ENCODE measurements at regions not wholly inside any gene's neighbourhood (a gene's known extent, or its start where the extent isn't known, plus 50 kb on each side); places are given as distances from the start of the nearest gene placed in this dataset.

- Histone ChIP-seq H4K8ac (ENCODE audit: extremely low read depth, insufficient read depth, low read length) (no peak overlapping the region), H4K5ac (ENCODE audit: insufficient read length, low read depth, low read length) (no peak overlapping the region), H2AK5ac (ENCODE audit: low read depth, low read length) (no peak overlapping the region), H3K27me3 (replicated peaks in 1 of 4; ENCODE audit: control insufficient read depth in 3 of 4, extremely low read depth in 1 of 4, insufficient read depth in 3 of 4, low read length in 3 of 4) (no peaks in the 10 kb centered on the region), H2BK5ac (ENCODE audit: low read depth, low read length) (no peak overlapping the region), H3K36me3 (ENCODE audit: control insufficient read depth in 2 of 4, insufficient read depth in 4 of 4, low read length in 3 of 4) (no peaks in the 10 kb centered on the region), H3K18ac (ENCODE audit: extremely low read depth, low read length) (no peak overlapping the region), H2AFZ (ENCODE audit: low read length) (no peak overlapping the region), H4K91ac (replicated peaks; ENCODE audit: insufficient read length, low read length) (no peak overlapping the region), H2BK120ac (replicated peaks; ENCODE audit: low read depth, low read length) (no peak overlapping the region), H4K20me1 (replicated peaks in 1 of 2; ENCODE audit: control insufficient read depth in 1 of 2, insufficient read depth in 2 of 2, low read length in 2 of 2) (no peaks in the 10 kb centered on the region), H3K4me3 (ENCODE audit: extremely low read depth in 1 of 4, insufficient read depth in 2 of 4, low read depth in 3 of 4, low read length in 4 of 4) (no peak overlapping the region), H3K27ac (ENCODE audit: low read depth, low read length) (no peak overlapping the region), H3K79me1 (ENCODE audit: low read depth, low read length) (no peaks in the 10 kb centered on the region), H3K79me2 (ENCODE audit: control insufficient read depth in 1 of 2, insufficient read depth in 2 of 2, low read length in 2 of 2) (no peaks in the 10 kb centered on the region), H3K4me2 (ENCODE audit: insufficient read depth in 1 of 2, low read depth in 2 of 2, low read length in 2 of 2) (no peak overlapping the region), H3K9me3 (ENCODE audit: insufficient read depth in 2 of 2, low read depth in 1 of 2, low read length in 1 of 2) (no peaks in the 10 kb centered on the region), H3K9ac (replicated peaks in 1 of 4; ENCODE audit: extremely low read depth in 1 of 4, low read depth in 3 of 4, low read length in 3 of 4) (no peak overlapping the region), H3K14ac (ENCODE audit: insufficient read length) (no peak overlapping the region), H3K4ac (replicated peaks; ENCODE audit: insufficient read length, low read depth, low read length) (no peak overlapping the region), H3K23me2 (ENCODE audit: low read depth, low read length) (no peaks in the 10 kb centered on the region), H3K23ac (ENCODE audit: insufficient read length) (no peak overlapping the region), H2BK15ac (ENCODE audit: low read length) (no peak overlapping the region), H3K4me1 (replicated peaks in 1 of 4; ENCODE audit: control insufficient read depth in 3 of 4, insufficient read depth in 4 of 4, low read length in 3 of 4) (no peaks in the 10 kb centered on the region), H2BK20ac (ENCODE audit: low read length) (no peak overlapping the region), H2BK12ac (ENCODE audit: low read depth, low read length) (no peak overlapping the region), H3K56ac (replicated peaks; ENCODE audit: insufficient read length, low read depth, low read length) (no peak overlapping the region)
- ChIA-PET CTCF (ENCODE audit: partially characterized antibody) (no interaction called here), POLR2A (ENCODE audit: partially characterized antibody) (no interaction called here)
- FAIRE-seq (no peak), DNase-seq (ENCODE audit: low read depth in 1 of 2, low spot score in 2 of 2) (no peak)
- 90% methylated on average over 3 of the region's 3 CpGs; no CpG with 5 or more reads in 1 of the 2 experiments for WGBS, 2 experiments (ENCODE audit: extremely low coverage in 1 of 2, insufficient coverage in 1 of 2, insufficient read length in 1 of 2, insufficient replicate concordance in 2 of 2, low coverage in 1 of 2, low lambda C conversion rate in 2 of 2, missing lambda C conversion rate in 1 of 2)
- TF ChIP-seq TAF7 (optimal IDR thresholded peaks at IDR 0.05; ENCODE audit: borderline replicate concordance, low read depth, low read length) (no peak), ATF3 (IDR thresholded peaks at IDR 0.05; ENCODE audit: insufficient read depth, low read depth, low read length) (no peak), RAD21 (IDR thresholded peaks at IDR 0.05 in 1 of 2, conservative IDR thresholded peaks at IDR 0.05 in 1 of 2; ENCODE audit: low read depth in 2 of 2, low read length in 2 of 2) (no peak), E2F6 (IDR thresholded peaks at IDR 0.05) (no peak), ASH2L (IDR thresholded peaks at IDR 0.05; ENCODE audit: low read length) (no peak), GABPA (IDR thresholded peaks at IDR 0.05; ENCODE audit: borderline replicate concordance, insufficient read depth, low read length) (no peak), RBBP5 (IDR thresholded peaks at IDR 0.05; ENCODE audit: borderline replicate concordance, low read depth, low read length) (no peak), KDM1A (IDR thresholded peaks at IDR 0.05; ENCODE audit: borderline replicate concordance, low read length) (no peak), PHF8 (conservative IDR thresholded peaks at IDR 0.05; ENCODE audit: low read depth, low read length) (no peak), SIRT6 (IDR thresholded peaks at IDR 0.05; ENCODE audit: low read length) (no peak), JUN (IDR thresholded peaks at IDR 0.05; ENCODE audit: low read depth, low read length) (no peak), RNF2 (IDR thresholded peaks at IDR 0.05; ENCODE audit: borderline replicate concordance, low read depth, low read length, missing control alignments, poor library complexity, severe bottlenecking) (no peak), CREB1 (IDR thresholded peaks at IDR 0.05) (no peak)
These were observed 583.4 kb upstream of the ITGA1 start for GRCh38 chr5:52204310-52204709.
